Stimulated activated naive CD4-positive, alpha-beta T cell treated with Interleukin-2 at 50 U/mL for 16 hours (primary cell): ENCODE measurements at regions not wholly inside any gene's neighbourhood (a gene's known extent, or its start where the extent isn't known, plus 50 kb on each side); places are given as distances from the start of the nearest gene placed in this dataset.

ENCODE experiments used
- DNase-seq: peaks from one replicate; lab custom pipeline; 2025; lab: John Stamatoyannopoulos, UW

DNA sequence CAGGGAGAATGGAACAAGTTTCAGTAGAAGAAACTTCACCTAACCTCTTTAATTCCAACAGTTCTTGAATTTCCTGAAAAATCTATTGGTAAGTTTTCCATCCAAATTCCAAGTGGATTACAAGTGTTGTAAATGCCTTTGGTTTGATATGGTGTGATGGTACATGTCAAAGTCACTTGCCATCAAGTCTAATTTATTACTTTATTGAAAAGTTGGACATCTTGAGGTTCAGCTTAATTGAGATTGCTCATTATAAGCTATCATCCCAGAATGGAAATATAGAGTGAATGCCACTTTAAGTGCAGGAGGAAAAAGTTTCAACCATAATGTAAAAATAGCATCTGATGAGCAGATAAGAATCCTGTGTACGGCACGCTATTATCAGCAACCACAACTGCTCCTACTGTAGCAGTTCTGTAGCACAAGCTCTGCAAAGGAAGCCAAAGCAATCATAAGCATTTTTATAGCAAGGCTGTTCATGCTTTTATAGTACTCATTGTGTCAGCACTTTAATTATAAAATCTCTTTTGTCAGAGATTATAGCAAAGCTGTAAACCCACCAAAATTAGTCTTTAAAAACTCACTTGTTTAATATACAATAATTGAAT lies 991.8 kb upstream of the PHF14 start:
- DNase-seq = no peak

GRCh38 chr7:9983048-9983447 lies 990.6 kb upstream of the PHF14 start:
- no peak for DNase-seq

- no peak for DNase-seq
Measured at GRCh38 chr7:10015687-10016086, 958.0 kb upstream of the PHF14 start.

- DNase-seq = no peak
Measured at GRCh38 chr7:10022480-10022879, 951.2 kb upstream of the PHF14 start.

DNA sequence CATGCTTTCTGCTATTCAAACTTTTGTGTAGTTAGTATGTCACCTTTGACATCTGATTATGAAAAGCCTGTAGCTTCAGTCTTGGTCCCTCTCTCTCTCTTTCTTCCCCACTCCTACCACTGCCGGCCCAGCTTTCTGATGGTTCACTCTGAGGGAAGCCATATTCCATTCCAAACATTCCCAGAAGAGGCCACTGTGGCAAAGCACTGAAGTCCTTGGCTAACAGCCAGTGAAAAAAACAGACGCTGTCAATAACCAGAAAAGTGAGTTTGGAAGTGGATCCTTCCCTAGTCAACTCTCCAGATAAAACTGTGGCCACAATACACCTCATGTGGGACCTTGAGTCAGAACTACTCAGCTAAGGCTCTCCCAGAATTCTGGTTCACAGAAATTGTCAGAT lies 950.7 kb upstream of the PHF14 start:
- no peak for DNase-seq

GRCh38 chr7:10034843-10035556 lies 938.7 kb upstream of the PHF14 start:
- DNase-seq = no peak

GRCh38 chr7:10036693-10037092 lies 937.0 kb upstream of the PHF14 start:
- DNase-seq = no peak

DNA sequence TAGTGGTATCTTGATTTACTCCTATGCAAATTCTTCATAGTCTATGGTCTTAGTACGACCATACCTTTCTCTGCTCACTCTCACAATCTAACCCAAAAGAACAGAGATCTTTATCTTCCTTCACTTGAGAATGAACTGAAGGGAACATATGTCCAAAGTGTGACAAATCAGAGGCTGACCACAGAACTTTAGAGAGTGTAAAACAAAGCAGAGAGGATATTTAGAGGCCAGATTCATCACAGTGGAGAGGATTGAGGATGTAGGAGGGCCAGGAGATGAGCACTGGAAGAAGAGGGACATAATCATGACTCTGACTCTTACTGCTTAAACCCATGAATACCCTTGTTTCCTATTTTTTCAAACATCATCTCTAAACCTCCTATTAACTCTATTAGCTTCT lies 935.3 kb upstream of the PHF14 start:
- DNase-seq = no peak

DNA sequence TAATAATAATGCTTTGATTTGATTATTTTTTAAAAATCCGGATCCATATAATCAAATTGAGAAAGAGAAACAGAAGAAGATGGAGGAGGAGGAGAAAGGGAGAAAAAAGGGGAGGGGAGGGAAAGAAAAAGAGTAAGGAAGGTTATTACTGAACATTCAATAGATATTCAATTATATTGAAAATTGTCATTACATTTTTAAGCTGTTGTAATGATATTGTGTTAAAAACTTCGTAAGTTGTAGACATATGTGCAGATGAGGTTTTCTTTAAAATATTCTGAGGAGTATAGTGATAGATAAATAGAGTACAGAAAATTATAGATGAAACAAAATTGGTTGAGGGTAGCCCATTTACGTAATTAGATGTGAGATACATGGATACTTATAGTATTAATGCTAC lies 933.0 kb upstream of the PHF14 start:
- DNase-seq = no peak

DNA sequence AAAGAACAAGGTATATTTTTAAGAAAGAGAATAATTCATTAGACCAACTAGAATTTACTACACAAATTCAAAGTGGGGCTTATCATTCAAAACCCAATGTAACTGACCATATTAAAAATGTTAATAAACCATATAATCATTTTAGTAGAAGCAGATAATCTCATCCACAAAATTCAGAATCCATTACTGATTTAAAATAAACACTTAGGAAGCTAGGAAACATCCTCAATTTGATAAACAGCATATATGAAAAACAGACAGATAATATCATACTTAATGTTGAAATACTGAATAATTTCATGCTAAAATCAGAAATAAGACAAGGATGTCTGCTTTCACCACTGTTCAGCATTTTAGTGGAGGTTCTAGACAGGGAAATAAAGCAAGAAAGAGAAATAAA lies 902.8 kb upstream of the PHF14 start:
- no peak for DNase-seq

- DNase-seq = no peak
Measured at GRCh38 chr7:10075866-10076265, 897.8 kb upstream of the PHF14 start.

GRCh38 chr7:10076660-10077300 lies 896.9 kb upstream of the PHF14 start:
- DNase-seq = no peak

DNA sequence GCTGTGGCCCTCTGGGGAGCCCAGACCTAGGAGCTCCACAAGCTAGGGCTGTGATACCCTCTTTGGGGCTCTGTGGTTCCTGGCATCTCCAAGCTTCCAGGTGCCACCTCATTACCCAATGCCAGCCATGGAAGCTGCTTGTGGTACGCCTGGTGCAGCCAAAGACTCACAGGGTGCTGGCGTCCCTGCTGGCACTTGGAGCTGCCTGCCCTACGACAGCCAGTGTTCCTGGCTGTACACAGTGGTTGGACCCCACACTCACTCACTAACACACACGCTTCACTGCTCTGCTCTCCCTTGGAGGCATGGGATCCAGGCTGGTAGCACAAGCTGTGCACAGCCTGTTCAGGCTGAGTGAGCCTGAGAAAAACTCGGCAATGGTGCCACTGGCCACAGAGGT lies 894.1 kb upstream of the PHF14 start:
- DNase-seq = no peak

GRCh38 chr7:10082896-10083295 lies 890.8 kb upstream of the PHF14 start:
- DNase-seq = no peak

DNA sequence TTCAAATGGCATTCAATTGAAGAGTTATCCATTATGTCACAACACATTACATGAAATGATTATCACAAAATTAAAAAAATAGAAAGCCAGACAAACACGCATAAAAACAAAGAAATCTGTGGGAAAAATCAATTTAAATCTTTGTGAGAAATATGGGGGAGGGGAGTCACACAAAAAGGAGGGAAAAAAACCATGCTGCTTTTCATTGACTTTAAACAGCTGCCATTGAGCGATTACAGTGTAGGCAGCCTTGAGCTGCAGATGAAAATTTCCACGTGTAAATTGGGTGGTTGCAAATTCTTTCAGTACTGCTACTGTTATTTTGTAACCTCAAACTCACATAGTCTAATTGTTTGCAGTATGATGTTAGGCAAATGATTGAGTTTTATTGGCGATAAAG lies 889.9 kb upstream of the PHF14 start:
- DNase-seq = no peak

GRCh38 chr7:10085231-10085630 lies 888.4 kb upstream of the PHF14 start:
- DNase-seq = no peak

GRCh38 chr7:10100572-10100971 lies 873.1 kb upstream of the PHF14 start:
- no peak for DNase-seq

DNA sequence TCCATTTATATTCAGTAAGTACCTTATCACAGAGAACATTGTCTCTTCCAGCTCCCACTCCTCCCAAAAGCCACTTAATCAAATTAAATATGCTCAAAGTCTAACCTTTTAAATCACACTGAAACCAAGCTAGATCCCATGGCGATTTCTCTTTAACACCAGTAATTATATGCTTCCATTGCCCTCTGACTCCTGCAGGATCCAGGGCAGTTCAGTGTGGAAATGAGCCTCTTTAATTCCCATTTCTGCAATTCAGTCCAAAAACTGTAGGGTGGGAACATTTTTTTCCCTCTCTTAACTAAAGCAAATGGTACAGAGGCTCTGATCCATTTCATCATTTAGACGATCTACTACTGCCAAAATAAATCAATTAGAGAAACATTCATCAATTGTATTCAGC lies 872.3 kb upstream of the PHF14 start:
- no peak for DNase-seq

GRCh38 chr7:10104292-10104691 lies 869.4 kb upstream of the PHF14 start:
- no peak for DNase-seq

GRCh38 chr7:10106609-10107008 lies 867.1 kb upstream of the PHF14 start:
- no peak for DNase-seq

GRCh38 chr7:10116511-10116910 lies 857.2 kb upstream of the PHF14 start:
- DNase-seq = no peak

DNA sequence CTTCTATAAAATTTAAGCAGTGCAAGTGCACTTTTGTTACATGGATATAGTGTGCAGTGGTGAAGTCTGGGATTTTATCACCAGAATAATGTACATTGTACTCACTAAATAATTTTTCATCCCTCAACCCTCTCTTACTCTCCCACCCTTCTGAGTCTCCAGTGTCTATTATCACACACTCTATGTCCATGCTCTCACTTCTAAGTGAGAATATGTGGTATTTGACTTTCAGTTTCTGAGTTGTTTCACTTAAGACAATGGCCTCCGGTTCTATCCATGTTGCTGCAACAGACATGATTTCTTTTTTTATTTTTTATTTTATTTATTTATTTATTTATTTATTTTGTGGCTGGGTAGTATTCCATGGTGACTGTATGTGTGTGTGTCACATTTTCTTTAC lies 855.9 kb upstream of the PHF14 start:
- DNase-seq = no peak

DNA sequence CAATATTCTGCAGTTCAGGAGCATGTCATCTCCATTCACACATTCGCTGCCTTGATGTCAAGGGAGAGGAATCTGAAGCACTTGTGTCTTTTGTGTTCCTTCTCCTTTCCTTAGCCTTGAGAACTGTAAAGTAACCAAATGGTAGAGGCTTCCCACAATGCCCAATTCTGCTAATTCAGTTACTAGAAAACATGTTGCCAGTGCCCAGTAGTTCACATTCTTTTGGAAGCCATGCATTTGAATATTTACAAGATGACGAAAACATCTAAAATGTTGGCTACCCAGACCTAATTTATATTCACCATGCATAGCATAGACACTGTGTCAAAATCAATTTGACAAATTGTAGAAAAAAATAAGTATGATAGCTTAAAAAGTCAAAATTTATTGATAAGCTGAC lies 852.7 kb upstream of the PHF14 start:
- no peak for DNase-seq

- no peak for DNase-seq
Measured at GRCh38 chr7:10121631-10122030, 852.0 kb upstream of the PHF14 start.
